H9 (cell line): ENCODE measurements at regions not wholly inside any gene's neighbourhood (a gene's known extent, or its start where the extent isn't known, plus 50 kb on each side); places are given as distances from the start of the nearest gene placed in this dataset.

Experiments used
- DNase-seq: peaks from one replicate; pipeline ENCODE4 v3.0.0-alpha.2; 2017
- H2AFZ ChIP-seq: one replicate; pipeline ENCODE4 v1.6.1; 2013; ENCODE audit warnings: mild to moderate bottlenecking, low read length, control low read depth, moderate library complexity
- H2AK5ac ChIP-seq: 2 replicates; pipeline ENCODE4 v1.6.1; 2013; ENCODE audit warnings: low read length, control low read depth, mixed read lengths; ENCODE audit not compliant: insufficient read length
- H2BK120ac ChIP-seq: one replicate; pipeline ENCODE4 v1.6.1; 2013; ENCODE audit warnings: low read depth, mild to moderate bottlenecking, low read length, control low read depth, inconsistent platforms; ENCODE audit not compliant: poor library complexity, severe bottlenecking
- H2BK12ac ChIP-seq: 2 replicates; pipeline ENCODE4 v1.6.1; 2013; ENCODE audit warnings: low read length, control low read depth, mixed read lengths, low read depth; ENCODE audit not compliant: insufficient read length
- H2BK15ac ChIP-seq: 2 replicates; pipeline ENCODE4 v1.6.1; 2013; ENCODE audit warnings: low read depth, low read length, control low read depth
- H2BK20ac ChIP-seq: one replicate; pipeline ENCODE4 v1.6.1; 2013; ENCODE audit warnings: low read depth, mild to moderate bottlenecking, low read length, control low read depth, inconsistent platforms; ENCODE audit not compliant: poor library complexity, severe bottlenecking
- H2BK5ac ChIP-seq: 2 replicates; pipeline ENCODE4 v1.6.1; 2013; ENCODE audit warnings: low read length, control low read depth, mixed read lengths; ENCODE audit not compliant: insufficient read length
- H3K14ac ChIP-seq: 2 replicates; pipeline ENCODE4 v1.6.1; 2013; ENCODE audit warnings: low read length, control low read depth; ENCODE audit not compliant: insufficient read depth
- H3K18ac ChIP-seq: 2 replicates; pipeline ENCODE4 v1.6.1; 2013; ENCODE audit warnings: low read depth, mild to moderate bottlenecking, mixed read lengths, low read length, control low read depth; ENCODE audit not compliant: insufficient read length
- H3K23ac ChIP-seq: 2 replicates; pipeline ENCODE4 v1.6.1; 2013; ENCODE audit warnings: low read length, control low read depth, mixed read lengths, low read depth; ENCODE audit not compliant: insufficient read length
- H3K23me2 ChIP-seq: 2 replicates; pipeline ENCODE4 v1.6.1; 2013; ENCODE audit warnings: low read depth, mild to moderate bottlenecking, mixed read lengths, low read length, control low read depth; ENCODE audit not compliant: insufficient read length, poor library complexity, severe bottlenecking
- H3K27ac ChIP-seq: 2 replicates; pipeline ENCODE4 v1.5.1; 2013; ENCODE audit warnings: low read length, control low read depth, mixed read lengths, low read depth; ENCODE audit not compliant: insufficient read length
- H3K27me3 ChIP-seq: 2 replicates; pipeline ENCODE4 v1.6.1; 2013; ENCODE audit warnings: low read length, control low read depth, inconsistent platforms; ENCODE audit not compliant: insufficient read depth
- H3K4ac ChIP-seq: 2 replicates; pipeline ENCODE4 v1.6.1; 2013; ENCODE audit warnings: low read depth, mild to moderate bottlenecking, control low read depth, inconsistent platforms, low read length, moderate library complexity
- H3K4me1 ChIP-seq: 2 replicates; pipeline ENCODE4 v1.6.1; 2013; ENCODE audit warnings: low read length, control low read depth, inconsistent platforms; ENCODE audit not compliant: insufficient read depth
- H3K4me2 ChIP-seq: 2 replicates; pipeline ENCODE4 v1.6.1; 2013; ENCODE audit warnings: low read length, control low read depth, mixed read lengths; ENCODE audit not compliant: insufficient read length, insufficient read depth
- H3K56ac ChIP-seq: 2 replicates; pipeline ENCODE4 v1.6.1; 2013; ENCODE audit warnings: low read depth, mild to moderate bottlenecking, mixed read lengths, low read length, control low read depth; ENCODE audit not compliant: insufficient read length
- H3K79me1 ChIP-seq: 2 replicates; pipeline ENCODE4 v1.6.1; 2013; ENCODE audit warnings: low read depth, mild to moderate bottlenecking, moderate library complexity, low read length, control low read depth, inconsistent platforms; ENCODE audit not compliant: insufficient read depth, poor library complexity, severe bottlenecking
- H3K79me2 ChIP-seq: 2 replicates; pipeline ENCODE4 v1.6.1; 2013; ENCODE audit warnings: low read length, control low read depth, inconsistent platforms; ENCODE audit not compliant: insufficient read depth
- H3K9ac ChIP-seq: 2 replicates; pipeline ENCODE4 v1.6.1; 2013; ENCODE audit warnings: low read length, control low read depth, mixed read lengths; ENCODE audit not compliant: insufficient read length; ENCODE audit errors: extremely low read depth
- H3K9me3 ChIP-seq: one replicate; pipeline ENCODE4 v1.6.1; 2013; ENCODE audit warnings: low read depth, low read length, inconsistent platforms; ENCODE audit not compliant: control insufficient read depth
- H3T11ph ChIP-seq: one replicate; pipeline ENCODE4 v1.6.1; 2013; ENCODE audit warnings: mild to moderate bottlenecking, low read length, control low read depth, inconsistent platforms
- H4K20me1 ChIP-seq: one replicate; pipeline ENCODE4 v1.6.1; 2013; ENCODE audit not compliant: control insufficient read depth, insufficient read length, insufficient read depth
- H4K5ac ChIP-seq: 2 replicates; pipeline ENCODE4 v1.6.1; 2013; ENCODE audit warnings: low read depth, mild to moderate bottlenecking, mixed read lengths, low read length, control low read depth; ENCODE audit not compliant: insufficient read length
- H4K8ac ChIP-seq: replicated peaks from 2 replicates; pipeline ENCODE4 v1.6.1; 2013; ENCODE audit warnings: low read length, control low read depth, mixed read lengths, low read depth; ENCODE audit not compliant: insufficient read length
- H4K91ac ChIP-seq: 2 replicates; pipeline ENCODE4 v1.6.1; 2013; ENCODE audit warnings: low read depth, mild to moderate bottlenecking, moderate library complexity, mixed read lengths, low read length, control low read depth; ENCODE audit not compliant: insufficient read length
- H3K27ac Mint-ChIP-seq, 3 experiments: 2 replicates in 2 of 3; 3 replicates in 1 of 3; pipeline ENCODE4 v1.8.0; 2020 to 2021; ENCODE audit warnings: mixed read lengths in 3 of 3, mild to moderate bottlenecking in 1 of 3, moderate library complexity in 1 of 3
- H3K27me3 Mint-ChIP-seq: 2 replicates; pipeline ENCODE4 v1.8.0; 2021; ENCODE audit warnings: low read depth, mild to moderate bottlenecking, moderate library complexity, mixed read lengths
- H3K36me3 Mint-ChIP-seq, 3 experiments: 2 replicates in 2 of 3; 3 replicates in 1 of 3; pipeline ENCODE4 v1.8.0; 2020 to 2021; ENCODE audit warnings: low read depth in 3 of 3, mixed read lengths in 3 of 3; ENCODE audit not compliant: insufficient read depth in 1 of 3
- H3K4me1 Mint-ChIP-seq, 2 experiments: 2 replicates each; pipeline ENCODE4 v1.8.0; 2020; ENCODE audit warnings: mixed read lengths in 2 of 2
- H3K4me3 Mint-ChIP-seq, 2 experiments: 2 replicates in 1 of 2; 3 replicates in 1 of 2; pipeline ENCODE4 v1.8.0; 2020 to 2021; ENCODE audit warnings: mild to moderate bottlenecking in 2 of 2, mixed read lengths in 2 of 2, moderate library complexity in 1 of 2
- H3K9me3 Mint-ChIP-seq, 2 experiments: 2 replicates in 1 of 2; 3 replicates in 1 of 2; pipeline ENCODE4 v1.8.0; 2020; ENCODE audit warnings: mild to moderate bottlenecking in 2 of 2, mixed read lengths in 2 of 2, moderate library complexity in 1 of 2
- CTCF ChIP-seq: fragments of 200-600 bp; sonication (generic); conservative IDR thresholded peaks from 3 replicates; pipeline ENCODE4 v1.8.0; 2021; ENCODE audit warnings: antibody characterized with exemption, mild to moderate bottlenecking
- WGBS: extraction: QIAGEN DNeasy Blood & Tissue Kit; methylation state at CpG from one replicate; pipeline ENCODE4 v1.1.7; 2013; ENCODE audit warnings: missing lambda C conversion rate, low lambda C conversion rate, mixed read lengths; ENCODE audit not compliant: insufficient read length; ENCODE audit errors: extremely low coverage; 5-methylcytosine and 5-hydroxymethylcytosine counted together

GRCh38 chr6:148689168-148689567 lies 57.7 kb upstream of the UST start:
- Mint-ChIP-seq H3K27me3 (no peaks in the 10 kb centered on the region), H3K4me3 (no peak overlapping the region), H3K9me3 (no peaks in the 10 kb centered on the region), H3K36me3 (no peaks in the 10 kb centered on the region; a peak in 1 of 7 replicates), H3K4me1 (no peaks in the 10 kb centered on the region), H3K27ac (no peak overlapping the region)
- H4K20me1 ChIP-seq, result no peaks in the 10 kb centered on the region
- H3K4me1 ChIP-seq, result no peaks in the 10 kb centered on the region; the same call in 1 of the 2 replicates
- H3K79me1 ChIP-seq, result no peaks in the 10 kb centered on the region
- no CpG with 5 or more reads among the region's 3 CpGs for WGBS
- H3K4ac ChIP-seq, result no peak overlapping the region
- no peak overlapping the region for H3K14ac ChIP-seq
- no peak for DNase-seq
- H2AK5ac ChIP-seq, result no peak overlapping the region
- no peak for TF ChIP-seq CTCF
- H2BK5ac ChIP-seq, result no peak overlapping the region
- H3K9ac ChIP-seq, result no peak overlapping the region
- H3K27ac ChIP-seq, result no peak overlapping the region
- H3K23me2 ChIP-seq, result no peaks in the 10 kb centered on the region
- H3K4me2 ChIP-seq, result no peak overlapping the region
- no peaks in the 10 kb centered on the region for H3K27me3 ChIP-seq
- H2BK12ac ChIP-seq, result no peak overlapping the region
- no peak overlapping the region for H4K91ac ChIP-seq
- H3K9me3 ChIP-seq, result no peaks in the 10 kb centered on the region
- H2AFZ ChIP-seq, result no peak overlapping the region
- no peak overlapping the region for H4K5ac ChIP-seq
- H3K56ac ChIP-seq, result no peak overlapping the region
- no peak overlapping the region for H2BK15ac ChIP-seq
- no peaks in the 10 kb centered on the region for H3K79me2 ChIP-seq
- H3T11ph ChIP-seq, result no peak overlapping the region
- no peak overlapping the region for H2BK20ac ChIP-seq
- H4K8ac ChIP-seq, result no peak overlapping the region
- H2BK120ac ChIP-seq, result no peak overlapping the region
- H3K18ac ChIP-seq, result no peak overlapping the region
- H3K23ac ChIP-seq, result no peak overlapping the region
